ENCODE measurements at regions not wholly inside any gene's neighbourhood (a gene's known extent, or its start where the extent isn't known, plus 50 kb on each side); places are given as distances from the start of the nearest gene placed in this dataset.

DNA sequence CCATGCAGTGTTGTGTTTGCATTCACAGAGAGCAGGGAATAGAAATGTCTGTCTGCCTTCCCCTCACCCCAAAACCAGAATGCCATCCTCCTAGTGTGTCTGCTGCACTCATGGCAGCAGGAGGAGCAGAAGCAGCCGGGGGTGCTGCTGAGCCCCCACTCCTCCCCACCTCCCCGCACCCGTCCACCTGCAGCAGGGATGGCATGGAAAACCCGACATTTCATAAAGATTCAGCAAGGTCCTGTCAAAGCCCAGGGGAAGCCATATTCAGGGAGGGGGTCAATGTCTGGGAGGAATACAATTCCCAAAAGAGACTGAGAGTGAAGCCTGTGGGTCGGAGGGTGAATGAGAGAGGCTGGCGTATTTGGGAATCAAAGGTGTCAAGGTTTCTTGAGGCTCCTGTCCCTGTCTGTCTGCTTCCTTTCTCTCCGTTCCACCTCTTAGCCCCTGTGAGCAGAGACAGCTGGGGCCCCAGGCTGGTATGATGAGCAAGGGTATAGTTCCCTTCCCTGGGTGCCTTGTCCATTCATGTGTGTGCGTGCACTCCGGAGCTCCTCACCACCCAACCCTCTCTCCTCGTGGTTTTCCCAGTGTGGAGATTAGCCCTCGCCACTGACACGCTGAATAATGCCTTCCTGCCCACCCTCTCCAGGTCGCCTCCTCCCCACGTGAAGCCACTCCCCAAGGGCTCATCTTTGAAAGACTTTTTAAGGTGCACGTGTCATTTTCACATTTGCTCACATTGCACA, 133.5 kb upstream of the ZNF236 start:
- TF ChIP-seq, protein P1, sequence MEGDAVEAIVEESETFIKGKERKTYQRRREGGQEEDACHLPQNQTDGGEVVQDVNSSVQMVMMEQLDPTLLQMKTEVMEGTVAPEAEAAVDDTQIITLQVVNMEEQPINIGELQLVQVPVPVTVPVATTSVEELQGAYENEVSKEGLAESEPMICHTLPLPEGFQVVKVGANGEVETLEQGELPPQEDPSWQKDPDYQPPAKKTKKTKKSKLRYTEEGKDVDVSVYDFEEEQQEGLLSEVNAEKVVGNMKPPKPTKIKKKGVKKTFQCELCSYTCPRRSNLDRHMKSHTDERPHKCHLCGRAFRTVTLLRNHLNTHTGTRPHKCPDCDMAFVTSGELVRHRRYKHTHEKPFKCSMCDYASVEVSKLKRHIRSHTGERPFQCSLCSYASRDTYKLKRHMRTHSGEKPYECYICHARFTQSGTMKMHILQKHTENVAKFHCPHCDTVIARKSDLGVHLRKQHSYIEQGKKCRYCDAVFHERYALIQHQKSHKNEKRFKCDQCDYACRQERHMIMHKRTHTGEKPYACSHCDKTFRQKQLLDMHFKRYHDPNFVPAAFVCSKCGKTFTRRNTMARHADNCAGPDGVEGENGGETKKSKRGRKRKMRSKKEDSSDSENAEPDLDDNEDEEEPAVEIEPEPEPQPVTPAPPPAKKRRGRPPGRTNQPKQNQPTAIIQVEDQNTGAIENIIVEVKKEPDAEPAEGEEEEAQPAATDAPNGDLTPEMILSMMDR (IDR thresholded peaks at IDR 0.05), result no peak
- no peak for TF ChIP-seq EZH2phosphoT487 (IDR thresholded peaks at IDR 0.05)

All from neural progenitor cell (in vitro differentiated cells).